NCI-H2227 (cell line): ENCODE measurements at regions not wholly inside any gene's neighbourhood (a gene's known extent, or its start where the extent isn't known, plus 50 kb on each side); places are given as distances from the start of the nearest gene placed in this dataset.

Experiments used
- DNase-seq: peaks from one replicate; lab custom pipeline; 2025; ENCODE audit not compliant: unreplicated experiment; lab: John Stamatoyannopoulos, UW

- no peak for DNase-seq
Observed at GRCh38 chr12:74900232-74900631, 309.4 kb downstream of the KCNC2 start.

DNA sequence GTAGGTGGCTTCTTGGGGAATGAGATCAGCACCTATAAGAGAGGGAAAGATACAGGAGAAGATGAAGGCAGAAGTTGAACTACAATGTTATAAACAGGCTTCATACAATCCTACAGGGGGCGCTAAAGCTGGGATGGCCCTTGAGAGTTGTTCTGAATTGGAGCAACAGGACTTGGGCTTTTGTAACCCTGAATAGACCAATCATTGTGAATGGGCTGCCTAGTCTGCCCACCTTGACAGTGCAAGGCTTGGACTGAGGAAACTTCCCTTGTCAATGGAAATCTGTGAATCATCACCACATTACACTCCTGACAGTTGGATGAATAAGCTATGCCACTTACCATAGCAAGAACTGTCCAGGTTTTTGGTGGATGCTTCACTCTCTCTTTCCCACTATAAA, 306.1 kb downstream of the KCNC2 start:
- DNase-seq = no peak

GRCh38 chr12:74906224-74906623, 303.4 kb downstream of the KCNC2 start:
- no peak for DNase-seq

GRCh38 chr12:74910831-74911230, 298.8 kb downstream of the KCNC2 start:
- DNase-seq = no peak

- no peak for DNase-seq
Observed at GRCh38 chr12:74914378-74914777, 295.3 kb downstream of the KCNC2 start.

GRCh38 chr12:74915718-74916117, 293.9 kb downstream of the KCNC2 start:
- no peak for DNase-seq

- no peak for DNase-seq
Observed at GRCh38 chr12:74917743-74918142, 291.9 kb downstream of the KCNC2 start.

GRCh38 chr12:74918291-74918690, 291.3 kb downstream of the KCNC2 start:
- DNase-seq = no peak

GRCh38 chr12:74922117-74922516, 287.5 kb downstream of the KCNC2 start:
- no peak for DNase-seq

- no peak for DNase-seq
Observed at GRCh38 chr12:74922642-74923041, 287.0 kb downstream of the KCNC2 start.

DNA sequence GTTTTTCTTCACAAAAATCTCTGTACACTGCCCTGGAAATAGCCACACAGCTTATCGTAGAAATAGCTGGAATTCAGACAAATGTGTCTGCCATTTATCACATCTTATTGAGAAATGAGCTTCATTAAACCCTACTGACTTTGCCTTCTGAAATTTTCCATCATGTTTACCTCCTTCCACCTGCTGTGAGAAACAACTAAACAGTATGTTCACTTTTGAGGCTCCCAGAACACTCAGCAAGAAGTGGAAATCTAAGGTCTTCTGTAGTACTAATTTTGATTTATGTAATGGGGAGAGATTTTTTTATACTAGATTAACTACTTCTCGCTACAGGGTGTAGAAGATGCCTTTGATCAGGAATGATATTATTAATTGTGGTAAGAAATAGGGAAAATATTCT, 268.0 kb downstream of the KCNC2 start:
- no peak for DNase-seq

- DNase-seq = no peak
Observed at GRCh38 chr12:74945771-74946198, 263.9 kb downstream of the KCNC2 start.

GRCh38 chr12:74953697-74954096, 255.9 kb downstream of the KCNC2 start:
- no peak for DNase-seq

- no peak for DNase-seq
Observed at GRCh38 chr12:74957231-74957630, 252.4 kb downstream of the KCNC2 start.

GRCh38 chr12:74957634-74958033, 252.0 kb downstream of the KCNC2 start:
- no peak for DNase-seq

DNA sequence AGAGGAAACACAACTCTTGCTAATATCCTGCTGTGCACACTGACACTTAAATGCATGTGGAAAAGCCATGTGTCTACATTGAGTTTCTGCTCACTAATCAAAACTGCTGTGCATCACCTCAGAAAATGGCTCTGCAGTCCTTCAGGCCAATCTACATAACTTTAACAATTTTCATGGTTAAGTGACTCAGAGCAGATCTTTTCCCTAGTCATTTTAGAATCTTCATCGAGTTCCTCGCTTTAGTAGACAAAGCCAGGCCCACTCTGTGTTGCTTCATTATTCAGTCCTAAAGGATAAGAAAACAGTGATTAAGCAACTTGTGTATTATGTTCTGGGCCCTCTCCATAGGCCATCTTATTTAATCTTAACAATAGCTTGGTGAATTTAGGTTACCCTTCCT, 250.0 kb downstream of the KCNC2 start:
- DNase-seq = no peak

DNA sequence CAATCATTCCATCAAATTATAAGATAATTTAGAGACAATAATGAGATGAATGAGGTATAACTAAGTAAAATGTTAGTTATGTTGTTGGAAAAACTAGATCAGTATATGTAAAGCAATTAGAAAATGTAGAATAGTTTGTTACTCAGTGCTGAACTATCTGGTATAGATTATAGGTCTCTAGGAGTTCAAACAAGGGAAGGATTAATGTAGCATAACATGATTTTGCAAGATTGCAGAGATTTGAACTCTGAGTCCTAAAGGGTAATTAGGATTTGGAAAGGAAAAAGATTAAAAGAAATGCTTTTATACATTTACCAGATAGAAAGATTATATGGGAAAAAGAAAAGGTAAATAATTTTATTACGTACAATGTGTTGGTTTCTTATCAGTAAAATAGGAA, 246.3 kb downstream of the KCNC2 start:
- DNase-seq = no peak

GRCh38 chr12:74963867-74964331, 245.7 kb downstream of the KCNC2 start:
- DNase-seq = no peak

DNA sequence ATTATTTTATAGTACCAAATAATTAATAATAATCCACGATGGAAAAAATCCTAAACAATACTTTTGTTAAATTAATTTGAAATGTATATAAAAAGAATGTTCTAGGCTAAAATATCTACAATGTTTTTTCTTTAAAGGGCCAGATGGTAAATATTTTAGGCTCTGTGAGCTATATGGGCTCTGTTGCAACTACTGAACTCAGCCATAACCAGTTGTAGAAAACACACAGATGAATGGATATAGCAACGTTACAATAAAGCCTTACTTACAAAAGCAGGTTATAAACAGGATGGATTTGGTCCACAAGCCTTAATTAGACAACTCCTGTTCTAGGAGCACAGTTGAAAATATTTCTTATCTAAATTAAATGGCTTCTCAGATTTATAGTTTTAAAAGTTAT, 245.2 kb downstream of the KCNC2 start:
- DNase-seq = no peak

DNA sequence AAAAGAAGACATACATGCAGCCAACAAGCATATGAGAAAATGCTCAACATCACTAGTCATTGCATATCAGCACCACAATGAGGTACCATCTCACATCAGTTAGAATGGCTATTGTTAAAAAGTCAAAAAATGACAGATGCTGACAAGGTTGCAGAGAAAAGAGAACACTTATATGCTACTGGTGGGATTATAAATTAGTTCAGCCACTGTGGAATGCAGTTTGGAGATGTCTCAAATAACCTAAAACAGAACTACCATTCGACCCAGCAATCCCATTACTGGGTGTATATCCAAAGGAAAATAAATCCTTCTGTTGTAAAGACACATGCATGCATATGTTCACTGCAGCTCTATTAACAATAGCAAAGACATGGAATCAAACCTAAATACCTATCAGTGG, 238.4 kb downstream of the KCNC2 start:
- no peak for DNase-seq

DNA sequence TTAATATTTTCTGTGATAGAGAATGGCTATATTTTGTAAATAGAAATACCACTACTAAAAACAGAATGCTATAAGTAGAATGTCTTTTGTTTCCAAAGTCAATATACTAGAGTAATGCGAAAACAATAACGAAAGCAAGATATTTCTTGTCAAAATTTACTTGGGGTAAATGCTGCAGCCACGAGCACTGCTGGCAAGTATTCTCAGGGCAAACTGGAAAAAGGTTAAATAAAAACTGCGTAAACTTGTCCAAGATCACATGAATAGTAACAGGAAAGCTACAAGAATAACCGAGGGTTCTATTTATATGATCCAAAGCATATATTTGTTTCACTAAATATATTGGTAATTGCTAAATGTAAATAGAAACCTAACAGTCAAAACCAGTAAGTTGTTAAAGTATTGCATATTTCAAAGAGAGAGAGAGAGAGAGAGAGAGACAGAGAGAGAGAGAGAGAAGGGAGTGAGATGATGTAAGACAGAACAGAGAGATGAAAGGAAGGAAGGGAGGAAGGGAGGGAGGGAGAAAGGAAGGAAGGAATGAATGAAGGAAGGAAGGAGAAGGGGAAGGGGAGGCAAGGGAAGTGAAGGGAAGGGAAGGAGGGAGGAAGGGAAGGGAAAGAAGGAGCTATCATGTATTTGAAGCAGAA, 231.7 kb downstream of the KCNC2 start:
- DNase-seq = no peak

DNA sequence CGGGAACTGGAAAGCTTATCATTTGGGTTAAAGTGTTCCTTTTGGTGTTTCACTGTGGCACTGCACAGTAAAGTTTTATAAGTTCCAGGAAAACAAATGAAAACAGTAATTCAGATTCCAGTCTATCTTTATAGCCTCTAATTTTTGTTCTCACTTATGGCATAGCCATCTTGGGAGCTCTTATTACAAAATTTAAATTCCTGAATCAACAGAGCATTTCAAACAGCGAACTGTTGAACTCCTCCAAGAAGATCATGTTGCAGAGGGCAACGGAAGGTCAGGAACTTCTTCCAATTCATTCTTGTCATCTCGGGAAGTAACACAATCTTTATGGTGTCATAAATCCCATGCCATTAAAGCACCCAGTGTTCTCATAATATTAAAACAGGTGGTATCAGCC, 229.1 kb downstream of the KCNC2 start:
- DNase-seq = no peak

GRCh38 chr12:74981541-74981940, 228.1 kb downstream of the KCNC2 start:
- no peak for DNase-seq
